ENCODE measurements at regions not wholly inside any gene's neighbourhood (a gene's known extent, or its start where the extent isn't known, plus 50 kb on each side); places are given as distances from the start of the nearest gene placed in this dataset.

GRCh38 chr2:204061241-204061640 lies 124.7 kb downstream of the ICOS start:
- no peak overlapping the region for H3K4me3 ChIP-seq (ENCODE audit: low read depth, low read length)
- TF ChIP-seq CTCF (IDR thresholded peaks at IDR 0.05; ENCODE audit: borderline replicate concordance, insufficient read depth, low read depth, low read length): no peak

- no peak overlapping the region for H3K4me3 ChIP-seq (ENCODE audit: low read depth, low read length)
- no peak for TF ChIP-seq CTCF (IDR thresholded peaks at IDR 0.05; ENCODE audit: borderline replicate concordance, insufficient read depth, low read depth, low read length)
Observed at GRCh38 chr2:204064119-204064518, 127.6 kb downstream of the ICOS start.

GRCh38 chr2:204065566-204065965 lies 129.0 kb downstream of the ICOS start:
- no peak overlapping the region for H3K4me3 ChIP-seq (ENCODE audit: low read depth, low read length)
- TF ChIP-seq CTCF (IDR thresholded peaks at IDR 0.05; ENCODE audit: borderline replicate concordance, insufficient read depth, low read depth, low read length): no peak

- no peak overlapping the region for H3K4me3 ChIP-seq (ENCODE audit: low read depth, low read length)
- no peak for TF ChIP-seq CTCF (IDR thresholded peaks at IDR 0.05; ENCODE audit: borderline replicate concordance, insufficient read depth, low read depth, low read length)
Observed at GRCh38 chr2:204066051-204066450, 129.5 kb downstream of the ICOS start.

- H3K4me3 ChIP-seq (ENCODE audit: low read depth, low read length): no peak overlapping the region
- no peak for TF ChIP-seq CTCF (IDR thresholded peaks at IDR 0.05; ENCODE audit: borderline replicate concordance, insufficient read depth, low read depth, low read length)
Observed at GRCh38 chr2:204069804-204070203, 133.2 kb downstream of the ICOS start.

- TF ChIP-seq CTCF (IDR thresholded peaks at IDR 0.05; ENCODE audit: borderline replicate concordance, insufficient read depth, low read depth, low read length): peak; percentile 72
- H3K4me3 ChIP-seq (ENCODE audit: low read depth, low read length): no peak overlapping the region
Observed at GRCh38 chr2:204072443-204073324, 136.1 kb downstream of the ICOS start.

- no peak overlapping the region for H3K4me3 ChIP-seq (ENCODE audit: low read depth, low read length)
- TF ChIP-seq CTCF (IDR thresholded peaks at IDR 0.05; ENCODE audit: borderline replicate concordance, insufficient read depth, low read depth, low read length): no peak
Observed at GRCh38 chr2:204074456-204074855, 137.9 kb downstream of the ICOS start.

Measured in GM12875 (cell line).